GM12873 (cell line): ENCODE measurements at regions not wholly inside any gene's neighbourhood (a gene's known extent, or its start where the extent isn't known, plus 50 kb on each side); places are given as distances from the start of the nearest gene placed in this dataset.

Experiments used
- TF ChIP-seq, protein P1 (sequence below): IDR thresholded peaks from 2 replicates; pipeline ENCODE4 v1.5.1; 2012; ENCODE audit warnings: low read depth, mild to moderate bottlenecking, moderate library complexity, low read length, control low read depth; ENCODE audit not compliant: insufficient read depth; ENCODE audit errors: missing control alignments

DNA sequence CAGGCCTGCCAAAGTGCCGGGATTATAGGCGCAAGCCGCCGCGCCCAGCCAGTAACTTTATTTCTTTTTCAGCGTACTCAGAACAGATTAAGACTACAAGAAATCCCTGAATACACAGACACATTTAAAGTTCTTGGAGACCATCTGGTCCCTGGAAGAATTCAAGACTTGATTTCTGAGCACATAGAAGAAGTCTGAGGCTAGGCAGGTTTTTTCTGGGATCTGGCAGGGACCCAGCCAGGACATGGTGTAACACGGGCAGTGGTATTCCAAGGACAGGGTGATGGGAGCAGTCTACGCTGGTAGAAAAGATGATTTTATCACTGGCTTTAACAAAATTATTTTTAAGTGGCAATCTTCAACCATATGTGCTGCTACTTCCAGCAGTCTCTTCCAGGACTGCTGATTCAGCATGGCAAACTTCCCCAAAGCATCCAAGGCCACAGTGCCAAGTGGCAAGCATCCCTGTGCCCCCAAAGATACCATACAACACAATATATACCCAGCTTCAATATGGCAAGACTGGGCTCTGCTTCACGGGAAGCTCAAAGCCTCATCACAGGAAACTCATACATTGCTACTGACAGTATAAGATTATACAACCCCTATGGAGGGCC is 105.2 kb upstream of the OR5AK2 start:
- TF ChIP-seq, protein P1, sequence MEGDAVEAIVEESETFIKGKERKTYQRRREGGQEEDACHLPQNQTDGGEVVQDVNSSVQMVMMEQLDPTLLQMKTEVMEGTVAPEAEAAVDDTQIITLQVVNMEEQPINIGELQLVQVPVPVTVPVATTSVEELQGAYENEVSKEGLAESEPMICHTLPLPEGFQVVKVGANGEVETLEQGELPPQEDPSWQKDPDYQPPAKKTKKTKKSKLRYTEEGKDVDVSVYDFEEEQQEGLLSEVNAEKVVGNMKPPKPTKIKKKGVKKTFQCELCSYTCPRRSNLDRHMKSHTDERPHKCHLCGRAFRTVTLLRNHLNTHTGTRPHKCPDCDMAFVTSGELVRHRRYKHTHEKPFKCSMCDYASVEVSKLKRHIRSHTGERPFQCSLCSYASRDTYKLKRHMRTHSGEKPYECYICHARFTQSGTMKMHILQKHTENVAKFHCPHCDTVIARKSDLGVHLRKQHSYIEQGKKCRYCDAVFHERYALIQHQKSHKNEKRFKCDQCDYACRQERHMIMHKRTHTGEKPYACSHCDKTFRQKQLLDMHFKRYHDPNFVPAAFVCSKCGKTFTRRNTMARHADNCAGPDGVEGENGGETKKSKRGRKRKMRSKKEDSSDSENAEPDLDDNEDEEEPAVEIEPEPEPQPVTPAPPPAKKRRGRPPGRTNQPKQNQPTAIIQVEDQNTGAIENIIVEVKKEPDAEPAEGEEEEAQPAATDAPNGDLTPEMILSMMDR = no peak

- TF ChIP-seq, protein P1 = no peak
Observed at GRCh38 chr11:56876621-56877275, 112.0 kb upstream of the OR5AK2 start.

DNA sequence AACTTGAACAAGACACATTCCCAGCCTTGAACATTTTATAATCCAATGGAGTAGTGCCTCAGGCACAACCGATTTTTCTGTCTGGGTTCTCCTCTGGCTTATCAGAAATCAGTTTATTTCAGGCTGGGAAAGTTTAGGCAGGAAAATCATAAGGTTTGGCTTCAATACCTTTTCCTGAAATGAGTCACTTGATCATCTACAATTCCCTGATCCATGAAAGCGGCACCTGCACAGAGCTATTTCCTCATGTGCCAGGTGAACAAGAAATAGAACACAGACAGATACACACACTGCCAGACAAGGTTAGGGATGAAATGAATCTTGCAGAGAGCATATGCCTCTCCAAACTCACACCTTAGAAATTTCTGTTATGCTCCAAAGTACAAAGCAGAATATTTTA is 106.7 kb upstream of the OR9G4 start:
- TF ChIP-seq, protein P1 = no peak

DNA sequence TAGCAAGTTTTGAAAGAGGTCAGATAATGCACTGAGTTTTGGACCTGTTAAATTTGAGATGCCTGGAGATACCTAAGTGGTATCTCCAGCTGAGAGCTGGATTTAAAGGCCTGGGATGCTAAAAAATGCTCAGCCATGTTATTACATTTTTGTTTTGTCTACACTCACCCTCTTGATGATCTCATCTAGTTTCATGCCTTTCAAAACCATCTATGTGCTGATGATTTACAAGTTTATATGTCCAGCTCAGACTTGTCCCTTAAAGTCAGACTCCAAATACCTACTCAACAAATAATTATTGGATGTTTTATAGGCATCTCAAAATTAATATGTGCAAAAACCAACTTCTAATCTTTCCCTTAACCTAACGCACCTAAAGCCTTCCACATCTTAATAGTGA is 103.6 kb upstream of the OR9G4 start:
- TF ChIP-seq, protein P1 = no peak

GRCh38 chr11:56849852-56850251 is 101.4 kb upstream of the OR9G4 start:
- TF ChIP-seq, protein P1 = no peak

DNA sequence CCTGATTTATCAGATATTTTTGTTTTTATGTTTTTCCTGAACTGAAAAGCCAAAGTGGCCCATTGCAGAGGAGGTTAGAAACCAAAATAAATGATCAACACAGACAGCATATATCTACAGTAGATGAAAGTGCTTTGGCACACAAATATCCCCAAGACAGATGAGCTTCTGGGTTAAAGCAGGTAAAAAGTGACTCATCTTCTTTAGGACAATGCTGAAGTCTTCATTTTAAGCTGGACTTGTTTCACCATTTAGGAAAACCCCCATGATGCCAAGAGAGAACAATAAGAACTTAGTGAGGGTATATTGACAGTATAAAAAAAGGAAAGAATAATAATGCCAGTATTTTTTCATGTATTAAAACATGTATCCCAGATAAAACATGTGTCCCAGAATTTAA is 100.8 kb upstream of the OR9G4 start:
- TF ChIP-seq, protein P1 = no peak

GRCh38 chr11:56848141-56848809 is 99.8 kb upstream of the OR9G4 start:
- TF ChIP-seq, protein P1 = no peak
